Naive thymus-derived CD4-positive, alpha-beta T cell (primary cell): ENCODE measurements at regions not wholly inside any gene's neighbourhood (a gene's known extent, or its start where the extent isn't known, plus 50 kb on each side); places are given as distances from the start of the nearest gene placed in this dataset.
"Not testable (repeated sequence)": the region's sequence is repeated elsewhere in the genome, so short reads cannot be mapped to it uniquely, and the experiment has no call there.

Experiments used
- ATAC-seq: fragments of 150-1000 bp; cut with Tn5 transposase; 2 replicates; pipeline ENCODE4 v1.10.0; 2021; ENCODE audit warnings: mild to moderate bottlenecking, moderate library complexity
- CTCF ChIA-PET: fragments of 350-600 bp; sonication (Branson Sonifier 250); formaldehyde crosslinking; loops from one replicate; lab custom pipeline; 2021; ENCODE audit warnings: antibody characterized with exemption; lab: Charles Lee
- POLR2A ChIA-PET: fragments of 350-600 bp; sonication (Branson Sonifier 250); formaldehyde crosslinking; loops from one replicate; lab custom pipeline; 2021; ENCODE audit warnings: antibody characterized with exemption, inconsistent platforms; lab: Charles Lee
- DNase-seq, 9 donors: peaks; one replicate each; pipeline versions ENCODE4 v3.0.0 to v3.0.0-alpha.2; 2020 to 2022; ENCODE audit warnings: mixed read lengths in 1 of 9
- H3K27ac ChIP-seq: one replicate; pipeline ENCODE4 v1.7.0; 2013; ENCODE audit warnings: mild to moderate bottlenecking, low read depth, low read length, moderate library complexity
- H3K27me3 ChIP-seq, 2 donors: one replicate each; pipeline ENCODE4 v1.7.0; 2013; ENCODE audit warnings: low read length in 2 of 2, mild to moderate bottlenecking in 2 of 2, moderate library complexity in 2 of 2; ENCODE audit not compliant: control insufficient read depth in 2 of 2, insufficient read depth in 2 of 2
- H3K36me3 ChIP-seq, 3 experiments: 1 replicate in 2 of 3; 2 replicates in 1 of 3; pipeline ENCODE4 v1.7.0; 2013; ENCODE audit warnings: low read length in 3 of 3, mild to moderate bottlenecking in 3 of 3, moderate library complexity in 1 of 3; ENCODE audit not compliant: insufficient read depth in 3 of 3, control insufficient read depth in 2 of 3
- H3K4me1 ChIP-seq, 2 donors: one replicate each; pipeline ENCODE4 v1.7.0; 2013; ENCODE audit warnings: low read length in 2 of 2, mild to moderate bottlenecking in 2 of 2, moderate library complexity in 1 of 2; ENCODE audit not compliant: control insufficient read depth in 2 of 2, insufficient read depth in 2 of 2
- H3K4me3 ChIP-seq: 2 replicates; pipeline ENCODE4 v1.7.0; 2013; ENCODE audit warnings: mild to moderate bottlenecking, low read length
- H3K9me3 ChIP-seq, 3 experiments: 1 replicate in 2 of 3; 2 replicates in 1 of 3; pipeline ENCODE4 v1.7.0; 2013; ENCODE audit warnings: low read length in 3 of 3; ENCODE audit not compliant: control insufficient read depth in 2 of 3
- H3K27ac Mint-ChIP-seq, 9 donors: one replicate each; pipeline ENCODE4 v1.8.0; 2020 to 2022; ENCODE audit warnings: mixed read lengths in 9 of 9, mild to moderate bottlenecking in 8 of 9, moderate library complexity in 5 of 9, inconsistent platforms in 2 of 9
- H3K27me3 Mint-ChIP-seq, 5 donors: one replicate each; pipeline ENCODE4 v1.8.0; 2021 to 2022; ENCODE audit warnings: mixed read lengths in 5 of 5, mild to moderate bottlenecking in 1 of 5
- H3K36me3 Mint-ChIP-seq, 5 donors: one replicate each; pipeline ENCODE4 v1.8.0; 2020 to 2022; ENCODE audit warnings: mixed read lengths in 5 of 5, mild to moderate bottlenecking in 3 of 5, inconsistent platforms in 1 of 5
- H3K4me1 Mint-ChIP-seq, 7 donors: one replicate each; pipeline ENCODE4 v1.8.0; 2020 to 2022; ENCODE audit warnings: mixed read lengths in 7 of 7, mild to moderate bottlenecking in 3 of 7, inconsistent platforms in 1 of 7
- H3K4me3 Mint-ChIP-seq, 10 donors: one replicate each; pipeline ENCODE4 v1.8.0; 2020 to 2022; ENCODE audit warnings: mild to moderate bottlenecking in 10 of 10, mixed read lengths in 10 of 10, moderate library complexity in 6 of 10, inconsistent platforms in 2 of 10
- H3K9me3 Mint-ChIP-seq, 11 donors: one replicate each; pipeline ENCODE4 v1.8.0; 2020 to 2022; ENCODE audit warnings: mixed read lengths in 11 of 11, mild to moderate bottlenecking in 4 of 11, inconsistent platforms in 1 of 11, moderate library complexity in 1 of 11
- intact Hi-C, 2 donors: fragments of 100-400 bp; cut with micrococcal nuclease; formaldehyde crosslinking; loops; one replicate each; pipeline ENCODE4 v1.15.1; 2023

GRCh38 chr3:72651498-72651897 lies 196.7 kb downstream of the SHQ1 start:
- intact Hi-C loops, result loop anchor here in 1 of 2 donors (10.0 kb wide), 1 partner anchor 397 kb away; no protein-coding TSS in a partner anchor
- H3K4me3 Mint-ChIP-seq, result no peak overlapping the region

DNA sequence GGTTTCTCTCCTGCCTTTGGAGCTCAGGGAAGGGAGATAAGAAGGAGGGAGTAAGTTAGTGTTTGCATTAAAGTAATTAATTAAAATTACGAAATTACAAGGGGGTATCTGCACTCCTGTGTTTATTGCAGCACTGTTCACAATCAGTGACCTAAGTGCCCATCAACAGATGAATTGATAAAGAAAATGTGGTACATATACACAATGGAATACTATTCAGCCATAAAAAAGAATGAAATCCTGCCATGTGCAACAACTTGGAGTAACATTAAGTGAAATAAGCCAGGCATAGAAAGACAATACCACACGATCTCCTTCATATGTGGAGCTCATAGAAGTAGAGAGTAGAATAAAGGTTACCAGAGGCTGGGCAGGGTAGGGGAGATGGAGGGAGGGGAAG lies 202.0 kb downstream of the SHQ1 start:
- ChIA-PET POLR2A (no interaction called here), CTCF (no interaction called here)
- no peaks in the 10 kb centered on the region for H3K4me1 ChIP-seq
- Mint-ChIP-seq H3K4me1 (no peaks in the 10 kb centered on the region), H3K4me3 (no peak overlapping the region), H3K9me3 (peaks cover 0 to 5% (median under 1%) of the 10 kb centered on the region in 11 donors), H3K27ac (no peak overlapping the region), H3K36me3 (peaks cover 0 to 6% (median 0%) of the 10 kb centered on the region in 5 donors), H3K27me3 (peaks cover 0 to 7% (median 0%) of the 10 kb centered on the region in 5 donors)
- no peaks in the 10 kb centered on the region for H3K36me3 ChIP-seq
- no peaks in the 10 kb centered on the region for H3K9me3 ChIP-seq
- H3K27me3 ChIP-seq, result no peaks in the 10 kb centered on the region
- no peak overlapping the region for H3K4me3 ChIP-seq
- H3K27ac ChIP-seq, result no peak overlapping the region
- ATAC-seq, result no peak
- no peak for DNase-seq
- intact Hi-C loops, result no loop called here

More at GRCh38 chr3:72651498-72651897, 196.7 kb downstream of the SHQ1 start:
- Mint-ChIP-seq H3K27ac (no peak overlapping the region), H3K4me1 (peaks cover 0 to 9% (median 2%) of the 10 kb centered on the region in 7 donors), H3K9me3 (peaks cover 0 to 14% (median 3%) of the 10 kb centered on the region in 11 donors), H3K27me3 (peaks cover 3 to 8% (median 7%) of the 10 kb centered on the region in 5 donors), H3K36me3 (peaks cover 0 to 10% (median 0%) of the 10 kb centered on the region in 5 donors)
- H3K4me3 ChIP-seq, result no peak overlapping the region
- CTCF ChIA-PET, result interaction anchor here (0.6 to 0.8 kb wide), 2 partner anchors 512 to 779 kb away, joined by 3 read pairs; no protein-coding TSS in a partner anchor
- POLR2A ChIA-PET, result no interaction called here
- H3K36me3 ChIP-seq, result no peaks in the 10 kb centered on the region
- no peaks in the 10 kb centered on the region for H3K27me3 ChIP-seq
- H3K4me1 ChIP-seq, result no peaks in the 10 kb centered on the region
- no peaks in the 10 kb centered on the region for H3K9me3 ChIP-seq
- ATAC-seq (no peak), DNase-seq (no peak)
- H3K27ac ChIP-seq, result no peak overlapping the region

- H3K9me3 Mint-ChIP-seq, POLR2A ChIA-PET: not testable (repeated sequence)
- peaks cover 0 to 11% (median 0%) of the 10 kb centered on the region in 5 donors for H3K27me3 Mint-ChIP-seq
Measured at GRCh38 chr3:72643635-72644034, 204.6 kb downstream of the SHQ1 start.

DNA sequence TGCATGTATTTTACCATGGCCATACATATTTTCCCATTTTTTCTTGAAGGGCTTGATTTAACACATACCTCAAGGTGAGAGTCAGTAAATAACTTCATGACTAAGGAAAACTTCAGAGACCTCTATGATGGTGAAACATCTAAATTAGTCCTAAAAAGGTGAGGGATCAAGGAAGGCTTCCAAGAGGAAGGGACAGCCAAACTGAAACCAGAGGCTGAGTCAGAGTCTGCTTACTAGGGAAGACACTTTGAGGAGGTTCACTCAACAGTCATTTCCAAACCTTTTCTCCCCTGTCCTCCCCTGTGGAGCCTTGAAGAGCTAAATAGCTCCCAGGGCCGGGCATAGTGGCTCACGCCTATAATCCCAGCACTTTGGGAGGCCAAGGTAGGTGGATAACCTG lies 206.6 kb downstream of the SHQ1 start:
- no peak for DNase-seq

More at GRCh38 chr3:72643635-72644034, 204.6 kb downstream of the SHQ1 start:
- H3K4me3 ChIP-seq, H3K36me3 ChIP-seq, DNase-seq, H3K27ac Mint-ChIP-seq, H3K9me3 ChIP-seq, H3K27me3 ChIP-seq, H3K4me1 ChIP-seq, H3K27ac ChIP-seq, H3K36me3 Mint-ChIP-seq, ATAC-seq, H3K4me1 Mint-ChIP-seq, CTCF ChIA-PET, H3K4me3 Mint-ChIP-seq, intact Hi-C loops: not testable (repeated sequence)

DNA sequence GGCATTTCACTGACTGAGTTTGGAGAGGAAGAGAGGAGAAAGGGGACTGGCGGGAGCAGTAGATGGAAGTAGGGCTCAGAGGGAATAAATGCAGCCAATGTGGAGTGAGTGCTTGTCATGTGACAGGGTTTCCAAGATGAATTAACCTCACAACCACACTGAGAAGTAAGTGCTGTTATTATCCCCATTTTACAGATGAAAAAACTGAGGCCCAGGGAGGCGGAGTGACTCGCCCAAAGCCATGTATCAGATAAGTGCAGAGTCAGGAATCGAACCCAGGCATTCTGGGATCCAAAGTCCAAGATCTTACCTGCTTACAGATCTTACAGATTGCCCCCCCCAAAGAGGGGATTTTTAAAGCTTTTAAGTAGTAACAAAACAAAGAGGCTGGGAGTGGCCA lies 207.2 kb downstream of the SHQ1 start:
- no peaks in the 10 kb centered on the region for H3K4me1 ChIP-seq
- no peak overlapping the region for H3K27ac Mint-ChIP-seq
- DNase-seq, result no peak
- H3K27me3 Mint-ChIP-seq, result peaks cover 0 to 19% (median 0%) of the 10 kb centered on the region in 5 donors
- H3K27me3 ChIP-seq, result no peaks in the 10 kb centered on the region
- ChIA-PET CTCF (no interaction called here), POLR2A (no interaction called here)
- H3K36me3 Mint-ChIP-seq, result peaks cover 0 to 6% (median 0%) of the 10 kb centered on the region in 5 donors
- no peaks in the 10 kb centered on the region for H3K36me3 ChIP-seq
- intact Hi-C loops, result no loop called here
- no peak overlapping the region for H3K4me3 ChIP-seq
- H3K4me3 Mint-ChIP-seq, result no peak overlapping the region
- no peak for ATAC-seq
- H3K9me3 ChIP-seq, result no peaks in the 10 kb centered on the region
- H3K4me1 Mint-ChIP-seq, result peaks cover 0 to 9% (median 0%) of the 10 kb centered on the region in 7 donors
- H3K27ac ChIP-seq, result no peak overlapping the region
- peaks cover 0 to 3% (median 0%) of the 10 kb centered on the region in 11 donors for H3K9me3 Mint-ChIP-seq

More for the DNA sequence above, 206.6 kb downstream of the SHQ1 start:
- Mint-ChIP-seq H3K4me3 (no peak overlapping the region), H3K27me3 (peaks cover 0 to 19% (median 0%) of the 10 kb centered on the region in 5 donors), H3K36me3 (peaks cover 0 to 6% (median 0%) of the 10 kb centered on the region in 5 donors), H3K4me1 (peaks cover 0 to 9% (median 0%) of the 10 kb centered on the region in 7 donors), H3K9me3 (peaks cover 0 to 3% (median 0%) of the 10 kb centered on the region in 11 donors), H3K27ac (no peak overlapping the region)
- H3K27ac ChIP-seq, result no peak overlapping the region
- H3K4me1 ChIP-seq, result no peaks in the 10 kb centered on the region
- intact Hi-C loops, result no loop called here
- H3K9me3 ChIP-seq, result no peaks in the 10 kb centered on the region
- ATAC-seq, result no peak
- no peaks in the 10 kb centered on the region for H3K27me3 ChIP-seq
- ChIA-PET POLR2A (no interaction called here), CTCF (no interaction called here)
- no peaks in the 10 kb centered on the region for H3K36me3 ChIP-seq
- H3K4me3 ChIP-seq, result no peak overlapping the region

- Mint-ChIP-seq H3K9me3 (peaks cover 0 to 4% (median 0%) of the 10 kb centered on the region in 11 donors), H3K27ac (peak overlapping the region in 1 of 9 donors; percentile 2), H3K27me3 (peaks cover 0 to 12% (median 0%) of the 10 kb centered on the region in 5 donors), H3K4me1 (peaks cover 0 to 19% (median 0%) of the 10 kb centered on the region in 7 donors), H3K4me3 (no peak overlapping the region), H3K36me3 (no peaks in the 10 kb centered on the region)
- intact Hi-C loops, result no loop called here
- H3K36me3 ChIP-seq, result no peaks in the 10 kb centered on the region
- H3K4me3 ChIP-seq, result no peak overlapping the region
- no peak for DNase-seq
- H3K9me3 ChIP-seq, result no peaks in the 10 kb centered on the region
- ChIA-PET POLR2A (no interaction called here), CTCF (interaction anchor here (0.6 kb wide), 1 partner anchor 22 kb away, joined by 3 read pairs; no protein-coding TSS in a partner anchor)
- H3K27ac ChIP-seq, result no peak overlapping the region
- H3K4me1 ChIP-seq, result no peaks in the 10 kb centered on the region
- H3K27me3 ChIP-seq, result no peaks in the 10 kb centered on the region
- peak; percentile 63 for ATAC-seq
Measured at GRCh38 chr3:72636969-72637597, 211.2 kb downstream of the SHQ1 start.
